OCI-M2 (cell line): ENCODE measurements at regions not wholly inside any gene's neighbourhood (a gene's known extent, or its start where the extent isn't known, plus 50 kb on each side); places are given as distances from the start of the nearest gene placed in this dataset.

Experiments
- DNase-seq: peaks from one replicate; lab custom pipeline; 2025; ENCODE audit not compliant: unreplicated experiment; lab: John Stamatoyannopoulos, UW

DNA sequence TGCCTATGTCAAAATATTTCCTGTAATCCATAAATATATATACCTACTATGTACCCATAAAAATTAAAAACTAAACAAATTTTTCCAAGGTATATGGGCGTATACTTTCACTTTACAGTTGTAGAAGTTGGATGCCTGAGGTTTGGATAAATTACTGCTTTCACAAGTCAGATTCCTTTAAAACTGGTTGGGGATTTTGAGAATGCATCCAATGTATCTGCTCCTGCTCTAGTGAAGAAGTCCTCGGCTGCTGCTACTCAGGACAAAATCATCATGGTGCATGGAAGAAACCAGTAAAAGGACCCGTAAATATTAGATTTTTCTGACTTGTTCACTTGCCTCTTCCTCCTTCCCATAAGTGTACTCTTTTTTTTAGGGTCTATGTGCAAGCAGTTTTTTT is 841.1 kb downstream of the USP25 start:
- DNase-seq: no peak

GRCh38 chr21:16571594-16571993 is 841.8 kb downstream of the USP25 start:
- no peak for DNase-seq

DNA sequence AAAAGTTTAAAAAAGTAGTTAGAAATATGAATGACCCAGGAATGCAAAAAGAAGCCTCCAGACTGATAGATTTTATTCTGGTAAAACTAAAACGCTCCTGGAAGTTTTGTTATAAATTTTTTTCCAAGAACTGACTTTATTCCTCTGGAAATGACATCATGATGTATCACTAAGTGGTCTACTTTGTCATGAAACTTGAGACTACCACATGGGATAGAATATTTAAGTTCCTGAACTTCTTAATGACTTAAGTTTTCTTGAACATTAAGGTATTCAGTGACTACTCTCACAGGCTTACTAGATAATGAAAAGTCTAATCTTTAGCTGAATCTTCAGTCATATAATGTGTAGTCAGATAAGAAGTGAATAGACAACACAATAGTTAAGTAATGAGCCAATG is 842.2 kb downstream of the USP25 start:
- DNase-seq: no peak

DNA sequence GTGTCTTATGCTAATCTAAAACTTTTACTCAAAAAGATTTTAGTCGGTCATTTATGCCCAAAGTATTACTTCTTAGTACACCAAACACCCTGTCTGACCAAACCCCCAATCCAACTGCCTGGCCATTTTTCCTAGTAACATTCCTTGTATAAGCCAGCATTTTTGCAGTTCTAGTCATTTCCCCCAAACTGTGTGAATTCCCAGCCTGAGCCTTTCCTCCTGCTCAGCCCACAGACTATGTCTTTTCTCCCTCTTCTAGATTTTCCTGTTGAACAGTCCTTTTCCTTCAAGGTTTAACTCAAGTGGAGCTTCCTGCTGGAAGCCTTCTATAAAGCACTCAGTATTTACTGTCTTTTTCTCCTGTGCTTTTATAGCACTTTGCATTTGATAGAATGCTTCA is 843.8 kb downstream of the USP25 start:
- no peak for DNase-seq

DNA sequence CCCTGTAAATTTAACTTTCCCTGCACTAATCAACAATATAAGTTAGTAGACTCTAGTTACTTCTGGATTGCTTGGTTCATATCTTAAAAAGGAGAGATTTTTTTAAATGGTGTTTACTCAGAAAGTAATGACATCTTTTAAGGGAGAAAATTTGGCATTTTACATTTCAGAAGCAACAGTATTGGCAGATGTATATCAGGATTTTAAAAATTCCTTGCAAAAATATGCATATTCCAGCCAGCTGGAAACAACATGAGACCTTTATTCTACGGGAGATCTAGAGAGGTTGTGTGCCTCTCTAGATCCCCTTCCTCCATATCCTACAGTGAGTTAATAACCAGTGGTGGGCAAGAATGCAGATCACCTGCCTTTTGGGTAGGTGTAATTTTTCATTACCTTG is 848.2 kb downstream of the USP25 start:
- DNase-seq: no peak

DNA sequence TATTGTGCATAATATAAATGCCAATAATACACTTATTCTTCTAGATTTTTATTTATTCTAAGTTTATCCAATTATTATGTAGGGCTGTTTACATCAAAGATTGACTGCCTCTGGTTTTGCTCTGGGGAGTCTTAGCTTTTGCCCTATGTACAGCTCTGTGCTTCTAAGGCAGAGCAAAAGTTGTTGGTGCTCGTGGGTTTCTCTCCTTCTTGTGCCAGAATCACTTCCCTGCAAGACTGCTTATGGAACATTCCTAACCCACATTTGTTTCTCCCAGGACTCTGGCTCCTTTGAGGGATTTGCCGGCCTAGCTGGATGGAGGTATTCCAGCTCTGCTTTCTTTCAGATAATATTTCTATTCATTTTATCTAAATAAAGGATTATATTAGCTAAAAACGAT is 849.1 kb downstream of the USP25 start:
- DNase-seq: no peak

- DNase-seq: no peak
Measured at GRCh38 chr21:16579538-16579937, 849.8 kb downstream of the USP25 start.

DNA sequence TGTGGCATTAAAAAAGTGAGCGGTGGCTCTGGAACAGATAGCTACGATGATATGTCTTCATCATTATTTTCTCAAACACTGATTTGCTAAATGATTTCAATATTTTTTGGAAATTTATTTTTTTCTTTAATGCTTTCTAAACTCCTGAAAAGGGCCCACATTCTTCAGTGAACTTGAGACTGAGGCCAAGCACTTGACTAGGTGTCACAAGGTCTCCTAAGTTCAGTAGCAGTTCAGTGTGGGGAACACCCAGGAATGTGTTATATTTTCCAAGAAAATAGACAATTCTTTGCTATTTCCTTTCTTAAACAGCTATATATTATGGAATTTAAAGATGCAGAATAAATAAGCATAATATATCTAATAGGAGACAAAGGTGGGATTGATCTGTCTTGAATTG is 850.9 kb downstream of the USP25 start:
- no peak for DNase-seq

DNA sequence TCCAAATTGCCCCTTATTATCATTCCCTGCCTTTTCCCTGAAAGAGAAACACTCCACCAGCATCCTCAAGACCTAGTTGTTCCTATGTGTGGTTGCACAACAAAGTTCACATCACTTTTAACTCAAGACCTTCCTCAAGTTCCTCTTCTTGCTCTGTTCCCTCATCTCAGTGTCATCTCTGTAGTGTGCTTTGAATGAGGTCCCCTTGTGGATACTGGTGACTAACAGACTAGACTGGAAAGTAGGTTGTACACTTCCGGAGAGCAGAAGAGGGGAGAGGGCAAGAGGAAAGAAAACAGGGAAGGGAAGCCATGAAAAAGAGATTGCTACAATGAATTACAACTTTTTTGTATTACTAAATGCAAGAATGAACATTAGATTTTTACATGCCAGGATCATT is 853.8 kb downstream of the USP25 start:
- DNase-seq: no peak

GRCh38 chr21:16584756-16585155 is 855.0 kb downstream of the USP25 start:
- DNase-seq: no peak

DNA sequence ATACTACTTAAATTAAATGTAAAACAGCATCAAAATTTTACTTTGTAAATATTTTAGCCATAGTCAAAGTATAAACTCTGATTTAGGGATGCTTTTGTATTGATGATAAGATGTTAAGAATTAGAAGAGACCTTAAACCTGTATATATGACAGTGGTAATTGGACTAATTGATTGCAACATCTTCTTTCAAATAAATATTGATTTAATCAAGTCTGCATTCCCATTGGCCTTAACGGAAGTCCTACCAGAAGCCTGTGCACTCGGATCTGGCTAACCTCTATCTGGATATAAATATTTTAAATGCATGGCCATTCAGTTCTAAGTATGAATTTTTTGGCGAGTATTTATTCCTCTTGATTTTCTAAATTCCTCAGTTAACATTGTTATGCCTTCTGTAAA is 856.1 kb downstream of the USP25 start:
- no peak for DNase-seq

GRCh38 chr21:16587141-16587581 is 857.4 kb downstream of the USP25 start:
- no peak for DNase-seq

- no peak for DNase-seq
Measured at GRCh38 chr21:16587681-16588375, 858.0 kb downstream of the USP25 start.

GRCh38 chr21:16588433-16588860 is 858.7 kb downstream of the USP25 start:
- no peak for DNase-seq

- DNase-seq: no peak
Measured at GRCh38 chr21:16589006-16589898, 859.5 kb downstream of the USP25 start.

GRCh38 chr21:16590186-16590585 is 860.4 kb downstream of the USP25 start:
- DNase-seq: no peak

DNA sequence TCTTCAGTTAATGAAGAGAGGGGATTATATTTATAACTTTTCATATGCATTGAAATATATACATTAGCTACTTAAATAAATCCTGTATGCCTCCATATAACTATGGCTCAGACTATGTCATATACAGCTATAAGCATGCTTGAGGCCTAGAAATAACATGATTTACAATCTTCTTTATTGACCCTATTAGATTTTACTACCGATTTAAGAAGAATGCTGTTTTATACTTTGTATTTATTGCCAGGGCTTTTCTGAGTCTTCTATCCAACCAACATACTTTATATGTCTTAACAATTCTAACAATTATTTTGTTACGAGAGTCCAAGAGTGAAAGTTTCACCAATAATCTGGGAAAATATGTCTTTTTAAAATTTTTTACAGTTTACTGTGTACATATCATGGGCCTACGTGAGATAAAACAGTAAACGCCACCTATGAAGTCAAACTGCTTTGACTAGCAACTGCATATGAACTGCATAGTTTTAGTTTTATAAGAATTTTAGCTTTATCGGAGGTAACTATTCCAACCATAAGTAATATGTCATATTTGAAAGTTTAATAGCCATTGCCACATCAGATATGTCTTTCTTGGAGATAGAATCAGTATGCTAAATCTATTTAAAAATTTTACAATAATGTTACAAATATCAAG is 861.0 kb downstream of the USP25 start:
- DNase-seq: no peak

GRCh38 chr21:16592381-16592780 is 862.6 kb downstream of the USP25 start:
- no peak for DNase-seq

GRCh38 chr21:16594191-16594590 is 864.4 kb downstream of the USP25 start:
- no peak for DNase-seq

GRCh38 chr21:16596369-16596768 is 866.6 kb downstream of the USP25 start:
- DNase-seq: no peak

DNA sequence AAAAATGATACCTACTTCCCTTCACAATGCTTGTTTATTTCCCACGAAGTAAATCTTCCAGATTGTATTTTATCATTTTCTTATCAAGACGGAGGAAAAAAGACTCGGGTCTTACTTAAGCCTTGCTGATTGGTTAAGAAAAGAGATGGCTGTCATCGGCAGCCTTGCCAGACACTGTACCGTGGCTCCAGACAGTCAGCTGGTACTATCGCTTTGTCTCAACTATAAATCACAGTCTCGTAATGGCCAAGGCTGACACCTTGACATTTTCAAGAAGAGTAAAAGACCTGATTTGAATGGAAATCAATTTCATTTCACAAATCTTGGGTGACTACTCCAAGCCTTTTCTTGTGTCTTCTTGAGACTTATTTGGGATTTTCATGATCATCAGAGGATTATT is 868.0 kb downstream of the USP25 start:
- no peak for DNase-seq

DNA sequence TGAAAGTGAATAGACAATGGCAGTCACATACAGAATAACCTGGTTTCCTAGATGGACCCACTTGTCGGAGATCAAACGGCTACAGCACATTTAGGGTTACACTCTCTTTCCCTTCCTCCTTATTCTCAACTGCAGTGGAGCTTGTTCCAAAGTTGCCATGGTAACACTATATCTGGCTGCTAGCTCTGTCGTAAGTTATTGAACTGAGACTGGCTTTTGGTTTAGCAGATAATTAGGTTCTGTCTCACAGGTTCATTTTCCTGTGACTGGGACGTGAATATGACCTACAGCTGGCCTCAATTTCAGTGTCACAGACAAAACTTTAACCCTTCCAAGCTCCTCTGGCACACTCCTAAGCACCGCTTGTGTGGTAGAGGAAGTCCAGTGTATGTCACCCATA is 875.8 kb downstream of the USP25 start:
- DNase-seq: no peak
